SU-DHL-6 (cell line): ENCODE measurements at regions not wholly inside any gene's neighbourhood (a gene's known extent, or its start where the extent isn't known, plus 50 kb on each side); places are given as distances from the start of the nearest gene placed in this dataset.

Experiments
- EZH2phosphoT487 ChIP-seq: fragments of 200-600 bp; sonication (generic), shearing (Covaris generic); conservative IDR thresholded peaks from 2 replicates; pipeline ENCODE4 v1.6.1; 2018; ENCODE audit warnings: mild to moderate bottlenecking, antibody characterized with exemption, low read length, moderate library complexity, mixed read lengths
- TF ChIP-seq, protein P1 (sequence below): fragments of 200-600 bp; sonication (generic); IDR thresholded peaks from one replicate; pipeline ENCODE4 v1.5.1; 2017; ENCODE audit warnings: antibody characterized with exemption, mild to moderate bottlenecking, low read length, moderate library complexity; ENCODE audit not compliant: insufficient read depth, poor library complexity, severe bottlenecking

GRCh38 chr1:147091801-147092200 lies 80.5 kb downstream of the PRKAB2 start:
- TF ChIP-seq, protein P1, sequence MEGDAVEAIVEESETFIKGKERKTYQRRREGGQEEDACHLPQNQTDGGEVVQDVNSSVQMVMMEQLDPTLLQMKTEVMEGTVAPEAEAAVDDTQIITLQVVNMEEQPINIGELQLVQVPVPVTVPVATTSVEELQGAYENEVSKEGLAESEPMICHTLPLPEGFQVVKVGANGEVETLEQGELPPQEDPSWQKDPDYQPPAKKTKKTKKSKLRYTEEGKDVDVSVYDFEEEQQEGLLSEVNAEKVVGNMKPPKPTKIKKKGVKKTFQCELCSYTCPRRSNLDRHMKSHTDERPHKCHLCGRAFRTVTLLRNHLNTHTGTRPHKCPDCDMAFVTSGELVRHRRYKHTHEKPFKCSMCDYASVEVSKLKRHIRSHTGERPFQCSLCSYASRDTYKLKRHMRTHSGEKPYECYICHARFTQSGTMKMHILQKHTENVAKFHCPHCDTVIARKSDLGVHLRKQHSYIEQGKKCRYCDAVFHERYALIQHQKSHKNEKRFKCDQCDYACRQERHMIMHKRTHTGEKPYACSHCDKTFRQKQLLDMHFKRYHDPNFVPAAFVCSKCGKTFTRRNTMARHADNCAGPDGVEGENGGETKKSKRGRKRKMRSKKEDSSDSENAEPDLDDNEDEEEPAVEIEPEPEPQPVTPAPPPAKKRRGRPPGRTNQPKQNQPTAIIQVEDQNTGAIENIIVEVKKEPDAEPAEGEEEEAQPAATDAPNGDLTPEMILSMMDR = no peak
- no peak for TF ChIP-seq EZH2phosphoT487
